Liver (tissue), 8 donors: ENCODE measurements at regions not wholly inside any gene's neighbourhood (a gene's known extent, or its start where the extent isn't known, plus 50 kb on each side); places are given as distances from the start of the nearest gene placed in this dataset.
A peak's percentile ranks its signal among the peaks of the same experiment; 100 is the strongest.

Source experiments
- DNase-seq: peaks from one replicate; pipeline ENCODE4 v3.0.0-alpha.2; 2017; ENCODE audit warnings: low spot score
- H3K27ac ChIP-seq, 2 donors: one replicate each; pipeline ENCODE4 v1.7.0; 2013; ENCODE audit warnings: inconsistent platforms in 2 of 2, low read length in 2 of 2, control low read depth in 1 of 2, low read depth in 1 of 2, mild to moderate bottlenecking in 1 of 2
- H3K27me3 ChIP-seq, 4 donors: one replicate each; pipeline versions ENCODE4 v1.6.1 to v1.7.0; 2013; ENCODE audit warnings: low read length in 3 of 4, inconsistent platforms in 1 of 4, mild to moderate bottlenecking in 1 of 4, moderate library complexity in 1 of 4; ENCODE audit not compliant: control insufficient read depth in 4 of 4, insufficient read depth in 4 of 4
- H3K36me3 ChIP-seq, 4 donors: one replicate each; pipeline versions ENCODE4 v1.6.1 to v1.7.0; 2013; ENCODE audit warnings: low read length in 3 of 4, mild to moderate bottlenecking in 3 of 4, low read depth in 1 of 4, moderate library complexity in 1 of 4; ENCODE audit not compliant: control insufficient read depth in 4 of 4, insufficient read depth in 3 of 4
- H3K4me1 ChIP-seq, 4 donors: one replicate each; pipeline versions ENCODE4 v1.6.1 to v1.7.0; 2013; ENCODE audit warnings: low read length in 3 of 4, mild to moderate bottlenecking in 3 of 4, moderate library complexity in 1 of 4; ENCODE audit not compliant: control insufficient read depth in 4 of 4, insufficient read depth in 4 of 4
- H3K4me3 ChIP-seq, 3 donors: one replicate each; pipeline versions ENCODE4 v1.6.1 to v1.7.0; 2013; ENCODE audit warnings: low read length in 3 of 3, control low read depth in 1 of 3, low read depth in 1 of 3, mild to moderate bottlenecking in 1 of 3
- H3K9ac ChIP-seq, 2 donors: one replicate each; pipeline ENCODE4 v1.7.0; 2013; ENCODE audit warnings: low read length in 2 of 2, mild to moderate bottlenecking in 2 of 2, moderate library complexity in 2 of 2, control low read depth in 1 of 2, low read depth in 1 of 2
- H3K9me3 ChIP-seq, 4 donors: one replicate each; pipeline versions ENCODE4 v1.6.1 to v1.7.0; 2013; ENCODE audit warnings: low read length in 3 of 4; ENCODE audit not compliant: control insufficient read depth in 4 of 4
- EGR1 ChIP-seq, 2 donors: IDR thresholded peaks; 2 replicates each; pipeline ENCODE4 v1.6.1; 2016 to 2018; ENCODE audit warnings: antibody characterized with exemption in 2 of 2, low read depth in 2 of 2
- FOXA1 ChIP-seq: IDR thresholded peaks from 2 replicates; pipeline ENCODE4 v1.6.1; 2016; ENCODE audit warnings: antibody characterized with exemption
- FOXA2 ChIP-seq: IDR thresholded peaks from 2 replicates; pipeline ENCODE4 v1.6.1; 2016; ENCODE audit warnings: antibody characterized with exemption
- GABPA ChIP-seq, 2 donors: IDR thresholded peaks in 1 of 2; conservative IDR thresholded peaks in 1 of 2; 2 replicates each; pipeline ENCODE4 v1.6.1; 2016; ENCODE audit warnings: antibody characterized with exemption in 2 of 2, mild to moderate bottlenecking in 1 of 2, moderate library complexity in 1 of 2
- HNF4A ChIP-seq, 2 donors: conservative IDR thresholded peaks; 2 replicates each; pipeline ENCODE4 v1.6.1; 2016; ENCODE audit warnings: antibody characterized with exemption in 2 of 2, mild to moderate bottlenecking in 2 of 2
- HNF4G ChIP-seq: IDR thresholded peaks from 2 replicates; pipeline ENCODE4 v1.6.1; 2016; ENCODE audit warnings: antibody characterized with exemption
- JUND ChIP-seq, 2 donors: IDR thresholded peaks; 2 replicates each; pipeline ENCODE4 v1.6.1; 2016; ENCODE audit warnings: antibody characterized with exemption in 2 of 2
- NR2F2 ChIP-seq: IDR thresholded peaks from 2 replicates; pipeline ENCODE4 v1.6.1; 2016; ENCODE audit warnings: antibody characterized with exemption
- RAD21 ChIP-seq, 2 donors: IDR thresholded peaks; 2 replicates each; pipeline ENCODE4 v1.6.1; 2016; ENCODE audit warnings: antibody characterized with exemption in 2 of 2, mild to moderate bottlenecking in 2 of 2
- REST ChIP-seq: IDR thresholded peaks from 2 replicates; pipeline ENCODE4 v1.6.1; 2016; ENCODE audit warnings: antibody characterized with exemption, mild to moderate bottlenecking
- RXRA ChIP-seq, 2 donors: IDR thresholded peaks; 2 replicates each; pipeline ENCODE4 v1.6.1; 2017 to 2018; ENCODE audit warnings: antibody characterized with exemption in 2 of 2, mild to moderate bottlenecking in 1 of 2
- SP1 ChIP-seq: IDR thresholded peaks from 2 replicates; pipeline ENCODE4 v1.6.1; 2018; ENCODE audit warnings: antibody characterized with exemption, mild to moderate bottlenecking
- TAF1 ChIP-seq: conservative IDR thresholded peaks from 2 replicates; pipeline ENCODE4 v1.6.1; 2016; ENCODE audit warnings: antibody characterized with exemption, mild to moderate bottlenecking
- YY1 ChIP-seq: IDR thresholded peaks from 2 replicates; pipeline ENCODE4 v1.6.1; 2016; ENCODE audit warnings: antibody characterized with exemption, mild to moderate bottlenecking
- ZBTB33 ChIP-seq: IDR thresholded peaks from 2 replicates; pipeline ENCODE4 v1.6.1; 2016; ENCODE audit warnings: antibody characterized with exemption
- WGBS: extraction: QIAGEN DNeasy Blood & Tissue Kit; methylation state at CpG from one replicate; pipeline ENCODE4 v1.1.7; 2013; 5-methylcytosine and 5-hydroxymethylcytosine counted together
- TF ChIP-seq, protein P1 (sequence below): fragments of 150-350 bp; IDR thresholded peaks from 2 replicates; pipeline ENCODE4 v1.5.1; 2017; ENCODE audit warnings: improper control_type of control experiment, low read depth, low read length; ENCODE audit not compliant: missing input control
- TF ChIP-seq, protein P2 (sequence below): IDR thresholded peaks from 2 replicates; pipeline ENCODE4 v1.6.1; 2016; ENCODE audit warnings: antibody characterized with exemption
- TF ChIP-seq, protein P3 (sequence below): IDR thresholded peaks from 2 replicates; pipeline ENCODE4 v1.6.1; 2016; ENCODE audit warnings: antibody characterized with exemption
- donor health status: healthy.
- donor health status: healthy.
- donor health status: healthy.
- donor health status: healthy.
- donor health status: healthy.

DNA sequence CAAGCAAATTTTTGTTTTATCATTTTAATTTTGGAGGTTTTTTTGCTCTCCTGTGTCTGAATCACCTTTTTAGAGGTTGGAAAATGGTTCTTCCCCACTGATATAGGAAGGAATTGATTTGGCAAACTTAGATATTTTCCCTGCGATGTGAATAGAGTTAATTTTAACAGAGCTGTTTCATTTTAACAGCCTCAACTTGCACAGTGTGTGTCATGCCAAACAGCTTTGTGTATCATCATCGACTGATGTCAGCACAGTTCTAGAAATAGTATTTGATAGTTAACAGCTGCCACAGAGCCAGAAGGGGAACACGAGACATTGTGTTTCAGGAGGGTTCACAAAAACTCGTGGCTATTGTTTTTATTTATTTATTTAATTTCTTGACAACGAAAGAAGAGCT, 243.1 kb upstream of the FOXN3 start:
- no peak for TF ChIP-seq NR2F2
- TF ChIP-seq ZBTB33, result peak; percentile 20
- TF ChIP-seq HNF4A (conservative IDR thresholded peaks at IDR 0.05), result no peak
- peak; percentile 53 for TF ChIP-seq YY1
- TF ChIP-seq RXRA (IDR thresholded peaks at IDR 0.05), result no peak
- TF ChIP-seq TAF1, result no peak
- TF ChIP-seq JUND (IDR thresholded peaks at IDR 0.05), result peak; percentile 10 to 49
- no peak for TF ChIP-seq SP1
- no peak for TF ChIP-seq EGR1 (IDR thresholded peaks at IDR 0.05; ENCODE audit: low read depth in 2 of 2)
- TF ChIP-seq, protein P1, sequence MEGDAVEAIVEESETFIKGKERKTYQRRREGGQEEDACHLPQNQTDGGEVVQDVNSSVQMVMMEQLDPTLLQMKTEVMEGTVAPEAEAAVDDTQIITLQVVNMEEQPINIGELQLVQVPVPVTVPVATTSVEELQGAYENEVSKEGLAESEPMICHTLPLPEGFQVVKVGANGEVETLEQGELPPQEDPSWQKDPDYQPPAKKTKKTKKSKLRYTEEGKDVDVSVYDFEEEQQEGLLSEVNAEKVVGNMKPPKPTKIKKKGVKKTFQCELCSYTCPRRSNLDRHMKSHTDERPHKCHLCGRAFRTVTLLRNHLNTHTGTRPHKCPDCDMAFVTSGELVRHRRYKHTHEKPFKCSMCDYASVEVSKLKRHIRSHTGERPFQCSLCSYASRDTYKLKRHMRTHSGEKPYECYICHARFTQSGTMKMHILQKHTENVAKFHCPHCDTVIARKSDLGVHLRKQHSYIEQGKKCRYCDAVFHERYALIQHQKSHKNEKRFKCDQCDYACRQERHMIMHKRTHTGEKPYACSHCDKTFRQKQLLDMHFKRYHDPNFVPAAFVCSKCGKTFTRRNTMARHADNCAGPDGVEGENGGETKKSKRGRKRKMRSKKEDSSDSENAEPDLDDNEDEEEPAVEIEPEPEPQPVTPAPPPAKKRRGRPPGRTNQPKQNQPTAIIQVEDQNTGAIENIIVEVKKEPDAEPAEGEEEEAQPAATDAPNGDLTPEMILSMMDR, result no peak
- TF ChIP-seq FOXA1, result no peak
- no peak for TF ChIP-seq REST
- TF ChIP-seq, protein P2, sequence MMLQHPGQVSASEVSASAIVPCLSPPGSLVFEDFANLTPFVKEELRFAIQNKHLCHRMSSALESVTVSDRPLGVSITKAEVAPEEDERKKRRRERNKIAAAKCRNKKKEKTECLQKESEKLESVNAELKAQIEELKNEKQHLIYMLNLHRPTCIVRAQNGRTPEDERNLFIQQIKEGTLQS, result peak; percentile 17
- TF ChIP-seq FOXA2, result no peak
- no peak for TF ChIP-seq HNF4G
- TF ChIP-seq GABPA (IDR thresholded peaks at IDR 0.05 in 1 of 2, conservative IDR thresholded peaks at IDR 0.05 in 1 of 2), result no peak
- TF ChIP-seq RAD21 (IDR thresholded peaks at IDR 0.05), result no peak
- TF ChIP-seq, protein P3, sequence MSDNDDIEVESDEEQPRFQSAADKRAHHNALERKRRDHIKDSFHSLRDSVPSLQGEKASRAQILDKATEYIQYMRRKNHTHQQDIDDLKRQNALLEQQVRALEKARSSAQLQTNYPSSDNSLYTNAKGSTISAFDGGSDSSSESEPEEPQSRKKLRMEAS, result peak; percentile 39
- H3K9me3 ChIP-seq, result peaks cover 0 to 2% (median 0%) of the 10 kb centered on the region in 4 donors
- 18% methylated on average over 5 of the region's 5 CpGs for WGBS
- no peak overlapping the region for H3K4me3 ChIP-seq
- peak overlapping the region; percentile 75 to 78 for H3K27ac ChIP-seq
- H3K9ac ChIP-seq, result peak overlapping the region in 1 of 2 donors; percentile 66
- H3K27me3 ChIP-seq, result no peaks in the 10 kb centered on the region
- peaks cover 0 to 26% (median 9%) of the 10 kb centered on the region in 4 donors for H3K4me1 ChIP-seq
- DNase-seq, result no peak
- no peaks in the 10 kb centered on the region for H3K36me3 ChIP-seq
